B cell (primary cell): ENCODE measurements at regions not wholly inside any gene's neighbourhood (a gene's known extent, or its start where the extent isn't known, plus 50 kb on each side); places are given as distances from the start of the nearest gene placed in this dataset.

ENCODE experiments used
- CTCF ChIP-seq: fragments of 200-600 bp; IDR thresholded peaks from one replicate; pipeline ENCODE4 v1.8.0; 2022; ENCODE audit warnings: antibody characterized with exemption, mild to moderate bottlenecking
- EZH2 ChIP-seq: IDR thresholded peaks from 2 replicates; pipeline ENCODE4 v1.6.1; 2012; ENCODE audit warnings: borderline replicate concordance, low read depth, mild to moderate bottlenecking, moderate library complexity, low read length; ENCODE audit not compliant: insufficient read depth, poor library complexity, severe bottlenecking

DNA sequence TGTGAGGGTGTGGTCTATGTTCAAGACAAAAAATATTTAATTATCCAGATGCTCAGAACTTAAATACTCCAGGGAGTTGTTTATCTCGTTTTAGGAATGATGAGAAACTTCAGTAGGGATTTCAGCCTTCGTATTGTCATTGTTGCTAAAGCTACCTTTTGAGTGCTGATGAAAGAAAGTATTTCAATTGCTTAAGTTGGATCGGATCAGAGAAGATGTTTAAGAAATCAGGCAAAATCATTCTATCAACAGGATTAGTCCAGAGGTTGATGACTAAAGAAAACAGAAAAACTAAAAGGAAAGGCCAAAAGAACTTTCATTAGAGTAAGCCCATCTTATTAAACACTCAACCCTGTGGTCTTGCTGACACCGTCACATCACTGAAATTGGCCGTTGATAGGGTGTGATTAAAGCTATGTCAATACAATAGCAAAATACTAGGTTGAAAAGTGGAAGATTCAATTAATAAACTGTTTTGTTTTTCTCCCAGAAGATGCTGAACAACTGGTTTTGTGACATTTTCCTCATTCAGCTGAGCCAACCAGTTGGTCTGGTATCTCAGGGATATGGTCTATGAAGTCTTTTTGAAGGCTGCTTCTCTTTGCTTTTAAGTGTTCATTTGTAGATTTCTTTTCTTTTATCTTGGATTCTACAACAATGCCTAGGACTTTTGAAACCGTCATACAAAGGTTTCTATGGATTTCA lies 551.7 kb downstream of the SLC4A3 start:
- TF ChIP-seq CTCF (no peak), EZH2 (no peak)
